Upper lobe of left lung (tissue), 4 donors: ENCODE measurements at regions not wholly inside any gene's neighbourhood (a gene's known extent, or its start where the extent isn't known, plus 50 kb on each side); places are given as distances from the start of the nearest gene placed in this dataset.

ENCODE experiments used
- CTCF ChIP-seq, 6 experiments: fragments of 450-650 bp in 4 of 6; fragments of 200-600 bp in 2 of 6; sonication (generic) in 2 of 6; IDR thresholded peaks; one replicate each; pipeline ENCODE4 v1.5.1; 2016 to 2019; ENCODE audit warnings: antibody characterized with exemption in 6 of 6
- POLR2A ChIP-seq, 4 donors: fragments of 450-650 bp; IDR thresholded peaks; one replicate each; pipeline ENCODE4 v1.5.1; 2016 to 2017; ENCODE audit warnings: antibody characterized with exemption in 4 of 4, mild to moderate bottlenecking in 2 of 4

- no peak for TF ChIP-seq POLR2A (IDR thresholded peaks at IDR 0.05)
- TF ChIP-seq CTCF (IDR thresholded peaks at IDR 0.05): no peak
Measured at GRCh38 chr4:186473933-186474332, 81.4 kb downstream of the MTNR1A start.
